GM19239 (cell line): ENCODE measurements at regions not wholly inside any gene's neighbourhood (a gene's known extent, or its start where the extent isn't known, plus 50 kb on each side); places are given as distances from the start of the nearest gene placed in this dataset.
"Not testable (repeated sequence)": the region's sequence is repeated elsewhere in the genome, so short reads cannot be mapped to it uniquely, and the experiment has no call there.

Experiments used
- DNase-seq: peaks from one replicate; pipeline ENCODE4 v3.0.0; 2011; ENCODE audit warnings: low spot score; ENCODE audit not compliant: insufficient read length
- FAIRE-seq: peaks from 2 replicates; lab custom pipeline; 2011; peaks lifted over from hg19 to GRCh38; lab: Jason Lieb, UNC

GRCh38 chr11:29127461-29127860 is 889.4 kb downstream of the KCNA4 start:
- DNase-seq (no peak), FAIRE-seq (no peak)

- no peak for DNase-seq
- no peak for FAIRE-seq
Measured at GRCh38 chr11:29125606-29126005, 891.2 kb downstream of the KCNA4 start.

GRCh38 chr11:29124470-29124869 is 892.4 kb downstream of the KCNA4 start:
- DNase-seq, result no peak
- FAIRE-seq, result no peak

GRCh38 chr11:29119707-29120618 is 896.9 kb downstream of the KCNA4 start:
- FAIRE-seq, result no peak
- DNase-seq, result no peak

- DNase-seq (no peak), FAIRE-seq (no peak)
Measured at GRCh38 chr11:29119116-29119515, 897.7 kb downstream of the KCNA4 start.

- no peak for DNase-seq
- no peak for FAIRE-seq
Measured at GRCh38 chr11:29100967-29101366, 915.9 kb downstream of the KCNA4 start.

- DNase-seq (no peak), FAIRE-seq (no peak)
Measured at GRCh38 chr11:29095821-29096220, 921.0 kb downstream of the KCNA4 start.

GRCh38 chr11:29093416-29094120 is 923.3 kb downstream of the KCNA4 start:
- FAIRE-seq (no peak), DNase-seq (no peak)

- no peak for FAIRE-seq
- DNase-seq, result no peak
Measured at GRCh38 chr11:29087200-29087812, 929.5 kb downstream of the KCNA4 start.

- DNase-seq (no peak), FAIRE-seq (no peak)
Measured at GRCh38 chr11:29075726-29076125, 941.1 kb downstream of the KCNA4 start.

DNA sequence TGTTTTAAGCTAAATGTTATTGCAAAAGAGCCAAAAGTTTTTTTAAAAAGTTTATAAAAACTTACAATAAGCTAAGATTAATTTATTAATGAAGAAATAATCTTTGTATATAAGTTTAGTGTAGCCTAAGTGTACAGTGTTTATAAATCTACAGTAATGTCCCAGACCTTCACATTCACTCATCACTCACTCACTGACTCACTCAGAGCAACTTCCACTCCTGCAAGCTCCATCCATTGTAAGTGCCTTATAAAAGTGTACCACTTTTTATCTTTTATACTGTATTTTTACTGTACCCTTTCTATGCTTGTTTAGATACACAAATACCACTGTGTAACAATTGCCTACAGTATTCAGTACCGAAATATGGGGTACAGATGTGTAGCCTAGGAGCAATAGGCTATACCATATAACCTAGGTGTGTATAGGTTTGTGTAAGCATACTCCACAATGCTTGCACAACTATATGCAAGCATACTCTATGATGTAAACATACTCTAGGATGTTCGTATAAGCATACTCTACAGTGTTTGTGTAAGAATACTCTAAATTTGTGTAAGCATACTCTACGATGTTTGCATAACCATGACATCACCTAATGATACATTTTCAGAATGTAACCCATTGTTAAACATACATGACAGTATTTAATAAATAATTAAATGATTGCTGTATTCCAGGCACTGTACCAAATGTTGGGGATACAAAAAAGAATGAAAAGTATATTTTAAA is 953.0 kb downstream of the KCNA4 start:
- no peak for DNase-seq
- FAIRE-seq, result no peak

GRCh38 chr11:29061452-29061851 is 953.3 kb downstream of the METTL15 start:
- DNase-seq (no peak), FAIRE-seq (no peak)

GRCh38 chr11:29056487-29056886 is 948.3 kb downstream of the METTL15 start:
- not testable (repeated sequence) for DNase-seq, FAIRE-seq

DNA sequence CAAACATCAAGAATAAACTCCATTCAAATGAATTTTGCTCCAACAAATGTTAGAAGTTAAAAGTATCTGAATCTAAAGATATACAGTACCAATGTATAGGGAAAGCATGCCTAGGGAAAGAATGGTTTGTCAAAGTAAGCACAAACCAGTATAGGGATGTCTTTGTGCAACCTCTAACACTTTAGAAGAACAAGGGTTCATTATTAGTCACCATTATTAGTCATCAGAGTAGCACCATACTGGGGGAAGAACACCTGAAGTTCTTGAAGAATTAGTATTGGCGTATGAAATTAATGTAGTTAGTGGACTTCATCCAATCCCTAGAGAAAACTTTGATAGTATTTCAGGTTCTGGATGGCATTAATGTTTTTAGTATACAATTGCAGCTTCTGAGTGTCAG is 943.7 kb downstream of the METTL15 start:
- no peak for DNase-seq
- no peak for FAIRE-seq

GRCh38 chr11:29050962-29051361 is 942.8 kb downstream of the METTL15 start:
- not testable (repeated sequence) for FAIRE-seq, DNase-seq

DNA sequence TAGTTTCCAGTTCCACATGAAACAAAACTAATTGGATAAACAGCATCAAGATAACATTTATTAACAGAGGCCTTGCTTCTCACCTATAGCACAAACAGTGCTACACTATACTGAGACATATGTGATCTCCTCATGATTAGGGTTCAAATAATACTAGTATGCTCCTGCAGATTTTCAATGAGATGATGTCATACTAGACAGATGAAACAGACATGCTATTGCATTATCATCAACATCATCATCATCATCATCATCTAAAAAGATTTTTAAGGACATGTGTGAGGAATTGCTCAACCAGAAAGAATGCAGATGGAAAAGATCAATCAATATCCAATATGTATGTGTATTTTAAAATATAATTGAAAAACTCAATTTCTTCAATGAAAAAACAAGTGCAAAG is 932.3 kb downstream of the METTL15 start:
- FAIRE-seq (no peak), DNase-seq (no peak)

DNA sequence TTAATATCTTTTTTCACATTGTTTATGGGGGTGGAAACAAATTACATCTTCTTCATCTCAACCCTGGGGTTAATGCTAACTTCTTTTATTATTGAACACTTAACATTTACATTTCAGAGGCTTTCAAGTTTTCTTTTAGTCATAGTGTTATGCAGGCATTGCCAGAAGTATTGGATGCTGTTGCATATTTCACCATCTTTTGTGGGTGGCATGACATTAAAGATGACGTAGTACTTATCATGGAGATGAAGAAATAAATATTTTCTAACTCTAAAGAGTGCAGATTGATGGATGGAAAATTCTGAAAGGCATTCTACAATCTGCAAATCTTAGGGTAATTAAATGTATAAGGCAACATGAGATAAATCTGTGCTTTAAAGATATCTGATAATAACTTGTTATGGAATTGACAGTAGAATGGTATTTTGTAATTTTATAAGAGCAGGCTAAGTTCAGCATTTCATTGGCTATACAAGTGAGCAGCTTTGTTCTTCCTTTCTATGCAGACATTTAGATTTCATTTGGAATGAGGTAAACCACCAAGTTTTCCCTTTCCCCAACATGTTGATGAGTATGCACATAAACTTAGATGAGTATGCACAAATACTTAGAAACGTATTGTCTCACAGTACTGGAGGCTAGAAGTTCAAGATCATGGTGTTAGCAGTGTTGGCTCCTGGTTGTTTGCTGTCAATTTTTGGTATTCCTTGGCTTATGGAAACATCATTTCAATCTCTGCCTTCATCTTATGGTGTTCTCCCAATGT is 924.4 kb downstream of the METTL15 start:
- no peak for FAIRE-seq
- DNase-seq, result no peak

GRCh38 chr11:29029452-29029851 is 921.3 kb downstream of the METTL15 start:
- FAIRE-seq (no peak), DNase-seq (no peak)

GRCh38 chr11:29027436-29027835 is 919.2 kb downstream of the METTL15 start:
- FAIRE-seq, result no peak
- no peak for DNase-seq

DNA sequence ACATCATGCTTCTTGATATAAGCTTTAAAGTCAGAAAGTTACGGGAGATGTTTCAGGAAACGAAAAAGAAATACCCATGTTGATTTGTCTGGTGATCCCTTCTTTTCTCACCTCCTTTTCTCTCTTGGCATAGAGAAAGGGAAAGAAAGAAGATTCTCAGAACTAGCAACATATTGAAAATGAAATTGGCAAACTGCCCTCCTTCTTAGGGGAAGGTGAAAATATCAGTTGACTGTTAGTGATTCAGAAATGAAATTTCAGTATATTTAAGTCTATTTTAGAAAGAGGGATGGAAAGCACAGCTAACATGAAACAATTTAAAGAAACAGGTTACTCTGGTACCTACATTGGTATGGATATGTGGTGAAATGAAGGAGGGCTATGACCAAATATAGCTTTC is 918.1 kb downstream of the METTL15 start:
- FAIRE-seq (no peak), DNase-seq (no peak)
